DOHH2 (cell line): ENCODE measurements at regions not wholly inside any gene's neighbourhood (a gene's known extent, or its start where the extent isn't known, plus 50 kb on each side); places are given as distances from the start of the nearest gene placed in this dataset.
A peak's percentile ranks its signal among the peaks of the same experiment; 100 is the strongest.

Experiments used
- H3F3A ChIP-seq: fragments of 200-600 bp; sonication (generic), shearing (Covaris generic); 2 replicates; pipeline ENCODE4 v1.6.0; 2016; ENCODE audit warnings: antibody characterized with exemption, mild to moderate bottlenecking; ENCODE audit not compliant: control insufficient read depth, insufficient read depth
- H3K27ac ChIP-seq: fragments of 200-600 bp; sonication (generic); 2 replicates; pipeline ENCODE4 v1.5.1; 2014; ENCODE audit warnings: low read depth, mild to moderate bottlenecking, low read length, moderate library complexity
- H3K27me3 ChIP-seq: fragments of 200-600 bp; sonication (generic); 2 replicates; pipeline ENCODE4 v1.6.1; 2014; ENCODE audit warnings: mild to moderate bottlenecking, low read length, mixed read lengths; ENCODE audit not compliant: control insufficient read depth
- H3K36me3 ChIP-seq: fragments of 200-600 bp; sonication (generic); 2 replicates; pipeline ENCODE4 v1.6.1; 2014; ENCODE audit warnings: mild to moderate bottlenecking, low read length, moderate library complexity, mixed read lengths; ENCODE audit not compliant: control insufficient read depth
- H3K4me1 ChIP-seq: fragments of 200-600 bp; sonication (generic); 2 replicates; pipeline ENCODE4 v1.6.1; 2014; ENCODE audit warnings: mild to moderate bottlenecking, low read length, mixed read lengths; ENCODE audit not compliant: control insufficient read depth
- H3K4me2 ChIP-seq: fragments of 200-600 bp; sonication (generic); 2 replicates; pipeline ENCODE4 v1.6.0; 2014; ENCODE audit warnings: mild to moderate bottlenecking, low read length, moderate library complexity
- H3K4me3 ChIP-seq: fragments of 200-600 bp; sonication (generic); 2 replicates; pipeline ENCODE4 v1.5.1; 2014; ENCODE audit warnings: mild to moderate bottlenecking, low read length, mixed read lengths
- H3K79me2 ChIP-seq: fragments of 200-600 bp; sonication (generic); 2 replicates; pipeline ENCODE4 v1.6.1; 2014; ENCODE audit warnings: mild to moderate bottlenecking, low read length, mixed read lengths; ENCODE audit not compliant: control insufficient read depth
- H3K9me2 ChIP-seq: fragments of 200-600 bp; sonication (generic); replicated peaks from 2 replicates; pipeline ENCODE4 v1.6.1; 2014; ENCODE audit warnings: mild to moderate bottlenecking, low read length, mixed read lengths; ENCODE audit not compliant: control insufficient read depth
- H3K9me3 ChIP-seq: fragments of 200-600 bp; sonication (generic); 2 replicates; pipeline ENCODE4 v1.6.1; 2014; ENCODE audit warnings: antibody characterized with exemption, low read length, mixed read lengths; ENCODE audit not compliant: control insufficient read depth, insufficient read depth
- H4K20me1 ChIP-seq: fragments of 200-600 bp; sonication (generic); 2 replicates; pipeline ENCODE4 v1.6.0; 2014; ENCODE audit warnings: low read depth, mild to moderate bottlenecking, antibody characterized with exemption, low read length, moderate library complexity; ENCODE audit not compliant: control insufficient read depth, insufficient read depth
- EZH2phosphoT487 ChIP-seq: fragments of 200-600 bp; sonication (generic); IDR thresholded peaks from 2 replicates; pipeline ENCODE4 v1.6.1; 2017; ENCODE audit warnings: borderline replicate concordance, mild to moderate bottlenecking, antibody characterized with exemption, low read length, moderate library complexity, mixed read lengths
- TF ChIP-seq, protein P1 (sequence below): fragments of 200-600 bp; sonication (generic); IDR thresholded peaks from one replicate; pipeline ENCODE4 v1.5.1; 2014; ENCODE audit warnings: antibody characterized with exemption, mild to moderate bottlenecking, low read depth, low read length; ENCODE audit not compliant: poor library complexity, severe bottlenecking

DNA sequence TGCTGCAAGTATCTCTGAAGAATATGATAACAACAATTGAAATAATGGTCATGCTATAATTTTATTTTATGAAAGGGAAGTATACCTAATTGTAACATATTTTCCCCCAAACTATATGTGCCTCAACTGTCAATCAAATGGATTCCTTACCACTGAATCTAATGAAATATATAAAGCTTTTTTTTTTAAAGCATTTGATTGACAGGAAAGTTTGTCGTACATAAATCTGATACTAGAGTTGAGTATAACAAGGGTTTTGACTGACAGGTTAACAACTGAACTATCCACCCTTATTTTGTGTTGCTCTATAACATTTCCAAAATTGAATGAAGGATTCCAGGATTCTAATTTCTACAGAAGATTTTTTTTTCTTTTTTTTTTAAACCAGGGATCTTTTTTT, 1333.3 kb upstream of the SLC39A10 start:
- H3F3A ChIP-seq: no peaks in the 10 kb centered on the region
- H3K9me2 ChIP-seq: no peaks in the 10 kb centered on the region
- TF ChIP-seq EZH2phosphoT487: no peak
- TF ChIP-seq, protein P1, sequence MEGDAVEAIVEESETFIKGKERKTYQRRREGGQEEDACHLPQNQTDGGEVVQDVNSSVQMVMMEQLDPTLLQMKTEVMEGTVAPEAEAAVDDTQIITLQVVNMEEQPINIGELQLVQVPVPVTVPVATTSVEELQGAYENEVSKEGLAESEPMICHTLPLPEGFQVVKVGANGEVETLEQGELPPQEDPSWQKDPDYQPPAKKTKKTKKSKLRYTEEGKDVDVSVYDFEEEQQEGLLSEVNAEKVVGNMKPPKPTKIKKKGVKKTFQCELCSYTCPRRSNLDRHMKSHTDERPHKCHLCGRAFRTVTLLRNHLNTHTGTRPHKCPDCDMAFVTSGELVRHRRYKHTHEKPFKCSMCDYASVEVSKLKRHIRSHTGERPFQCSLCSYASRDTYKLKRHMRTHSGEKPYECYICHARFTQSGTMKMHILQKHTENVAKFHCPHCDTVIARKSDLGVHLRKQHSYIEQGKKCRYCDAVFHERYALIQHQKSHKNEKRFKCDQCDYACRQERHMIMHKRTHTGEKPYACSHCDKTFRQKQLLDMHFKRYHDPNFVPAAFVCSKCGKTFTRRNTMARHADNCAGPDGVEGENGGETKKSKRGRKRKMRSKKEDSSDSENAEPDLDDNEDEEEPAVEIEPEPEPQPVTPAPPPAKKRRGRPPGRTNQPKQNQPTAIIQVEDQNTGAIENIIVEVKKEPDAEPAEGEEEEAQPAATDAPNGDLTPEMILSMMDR: no peak
- 0 out of 2 replicates have a peak, but pooled peaks cover 5% of the 10 kb centered on the region for H3K9me3 ChIP-seq
- H3K4me2 ChIP-seq: no peak overlapping the region
- H3K36me3 ChIP-seq: no peaks in the 10 kb centered on the region
- H3K27ac ChIP-seq: no peak overlapping the region
- no peak overlapping the region for H3K4me3 ChIP-seq
- no peaks in the 10 kb centered on the region for H4K20me1 ChIP-seq
- no peaks in the 10 kb centered on the region for H3K27me3 ChIP-seq
- H3K4me1 ChIP-seq: no peaks in the 10 kb centered on the region
- H3K79me2 ChIP-seq: no peaks in the 10 kb centered on the region

DNA sequence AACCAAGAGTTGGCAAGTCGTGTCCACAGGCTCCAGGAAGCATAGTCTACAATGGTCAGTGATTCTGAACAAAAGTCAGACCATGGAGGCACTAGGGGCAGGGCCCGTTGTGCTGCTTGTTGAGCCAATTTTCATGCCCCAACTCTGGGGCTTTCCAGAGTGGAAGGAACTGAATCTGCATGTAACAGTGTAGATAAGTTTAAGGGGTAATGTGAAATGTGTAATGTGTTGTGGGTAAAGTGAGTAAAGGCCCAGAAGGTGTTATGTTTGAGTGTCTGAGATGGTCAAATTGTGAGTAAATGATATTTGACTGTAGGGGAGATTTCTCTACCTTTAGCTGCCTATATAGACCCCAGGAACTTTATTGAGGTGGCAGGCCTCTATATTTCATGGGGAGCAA, 1336.5 kb upstream of the SLC39A10 start:
- no peak overlapping the region for H3K27ac ChIP-seq
- H3K4me1 ChIP-seq: no peaks in the 10 kb centered on the region
- no peaks in the 10 kb centered on the region for H3K36me3 ChIP-seq
- no peaks in the 10 kb centered on the region for H3K9me2 ChIP-seq
- H3K79me2 ChIP-seq: no peaks in the 10 kb centered on the region
- H3K27me3 ChIP-seq: no peaks in the 10 kb centered on the region
- no peaks in the 10 kb centered on the region for H4K20me1 ChIP-seq
- no peaks in the 10 kb centered on the region for H3F3A ChIP-seq
- 0 out of 2 replicates have a peak, but pooled peaks cover 5% of the 10 kb centered on the region for H3K9me3 ChIP-seq
- no peak overlapping the region for H3K4me2 ChIP-seq
- no peak for TF ChIP-seq EZH2phosphoT487
- TF ChIP-seq, protein P1: no peak
- no peak overlapping the region for H3K4me3 ChIP-seq

DNA sequence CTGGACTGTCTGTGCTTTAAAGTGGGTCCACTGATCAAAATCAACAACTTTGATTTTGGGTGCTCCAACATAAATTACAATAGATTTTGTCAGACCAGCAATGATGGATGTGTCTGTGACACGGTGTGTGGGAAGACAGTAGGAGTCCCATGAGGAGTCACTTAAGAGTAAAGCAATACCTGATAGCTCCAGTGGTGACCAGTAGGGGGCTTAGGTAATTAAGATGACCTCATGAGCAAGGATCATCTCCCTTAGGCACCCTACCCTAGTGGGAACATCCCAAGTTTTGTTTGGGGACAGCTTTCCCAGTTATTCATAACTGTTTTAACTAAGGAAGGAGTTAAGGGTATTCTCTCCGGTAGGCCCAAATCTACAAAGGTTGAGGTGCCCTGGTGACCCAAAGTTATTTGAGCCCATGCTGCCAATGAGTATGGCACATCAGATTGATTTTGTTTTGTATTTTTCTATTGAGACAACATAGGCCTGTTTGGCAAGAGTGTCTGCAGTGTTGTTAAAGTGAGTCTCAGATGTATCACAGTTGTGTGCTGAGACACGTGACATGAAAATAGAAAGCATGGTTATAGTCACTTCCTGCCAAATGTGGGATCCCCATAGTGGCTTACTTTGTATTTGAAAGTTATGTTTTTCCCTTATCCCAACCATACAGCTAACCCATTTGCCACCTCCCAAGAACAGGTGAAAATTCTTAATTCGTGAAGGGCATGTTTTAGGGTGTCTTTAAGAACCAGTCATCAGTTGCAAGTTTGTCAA, 1337.6 kb upstream of the SLC39A10 start:
- Histone ChIP-seq H3K79me2 (no peaks in the 10 kb centered on the region), H4K20me1 (no peaks in the 10 kb centered on the region), H3K27ac (no peak overlapping the region), H3K9me2 (no peaks in the 10 kb centered on the region), H3K9me3 (0 out of 2 replicates have a peak, but pooled peaks cover 5% of the 10 kb centered on the region), H3K4me3 (no peak overlapping the region), H3K4me2 (no peak overlapping the region), H3K36me3 (no peaks in the 10 kb centered on the region), H3K27me3 (no peaks in the 10 kb centered on the region), H3F3A (no peaks in the 10 kb centered on the region), H3K4me1 (no peaks in the 10 kb centered on the region)
- TF ChIP-seq, protein P1: peak; percentile 60
- TF ChIP-seq EZH2phosphoT487: no peak
